Parathyroid adenoma (tissue), 2 donors: ENCODE measurements at regions not wholly inside any gene's neighbourhood (a gene's known extent, or its start where the extent isn't known, plus 50 kb on each side); places are given as distances from the start of the nearest gene placed in this dataset.

Source experiments
- H2AFZ ChIP-seq: fragments of 300-600 bp; sonication (generic); one replicate; pipeline ENCODE4 v1.7.0; 2017; ENCODE audit warnings: antibody characterized with exemption, mild to moderate bottlenecking
- H3K27ac ChIP-seq: fragments of 300-600 bp; sonication (generic); one replicate; pipeline ENCODE4 v1.7.0; 2017
- H3K27me3 ChIP-seq: fragments of 300-600 bp; sonication (generic); one replicate; pipeline ENCODE4 v1.7.0; 2017; ENCODE audit warnings: low read length; ENCODE audit not compliant: control insufficient read depth, insufficient read depth
- H3K36me3 ChIP-seq: fragments of 300-600 bp; sonication (generic); one replicate; pipeline ENCODE4 v1.7.0; 2017; ENCODE audit warnings: low read length; ENCODE audit not compliant: control insufficient read depth, insufficient read depth
- H3K4me1 ChIP-seq: fragments of 300-600 bp; sonication (generic); one replicate; pipeline ENCODE4 v1.7.0; 2017; ENCODE audit warnings: control low read depth
- H3K4me2 ChIP-seq: fragments of 300-600 bp; sonication (generic); one replicate; pipeline ENCODE4 v1.7.0; 2017; ENCODE audit warnings: low read length
- H3K4me3 ChIP-seq: fragments of 300-600 bp; sonication (generic); one replicate; pipeline ENCODE4 v1.7.0; 2017; ENCODE audit warnings: low read depth, low read length
- H3K79me2 ChIP-seq: fragments of 300-600 bp; sonication (generic); one replicate; pipeline ENCODE4 v1.7.0; 2017; ENCODE audit warnings: control low read depth
- H3K9ac ChIP-seq: fragments of 300-600 bp; sonication (generic); one replicate; pipeline ENCODE4 v1.7.0; 2017; ENCODE audit warnings: mild to moderate bottlenecking
- H3K9me3 ChIP-seq: fragments of 300-600 bp; sonication (generic); one replicate; pipeline ENCODE4 v1.7.0; 2017; ENCODE audit warnings: low read length; ENCODE audit not compliant: control insufficient read depth
- CTCF ChIP-seq: fragments of 300-600 bp; sonication (generic); IDR thresholded peaks from one replicate; pipeline ENCODE4 v1.7.0; 2017; ENCODE audit warnings: antibody characterized with exemption, mild to moderate bottlenecking
- donor health status: primary hyperparathyroidism.

- Histone ChIP-seq H3K4me3 (no peak overlapping the region), H3K27ac (no peak overlapping the region), H3K4me1 (no peaks in the 10 kb centered on the region), H3K4me2 (no peak overlapping the region), H3K36me3 (no peaks in the 10 kb centered on the region), H3K9me3 (no peaks in the 10 kb centered on the region), H3K27me3 (no peaks in the 10 kb centered on the region), H3K79me2 (no peaks in the 10 kb centered on the region), H3K9ac (no peak overlapping the region), H2AFZ (no peak overlapping the region)
- TF ChIP-seq CTCF, result no peak
Observed at GRCh38 chr18:77985526-77986281, 736.1 kb downstream of the GALR1 start.

DNA sequence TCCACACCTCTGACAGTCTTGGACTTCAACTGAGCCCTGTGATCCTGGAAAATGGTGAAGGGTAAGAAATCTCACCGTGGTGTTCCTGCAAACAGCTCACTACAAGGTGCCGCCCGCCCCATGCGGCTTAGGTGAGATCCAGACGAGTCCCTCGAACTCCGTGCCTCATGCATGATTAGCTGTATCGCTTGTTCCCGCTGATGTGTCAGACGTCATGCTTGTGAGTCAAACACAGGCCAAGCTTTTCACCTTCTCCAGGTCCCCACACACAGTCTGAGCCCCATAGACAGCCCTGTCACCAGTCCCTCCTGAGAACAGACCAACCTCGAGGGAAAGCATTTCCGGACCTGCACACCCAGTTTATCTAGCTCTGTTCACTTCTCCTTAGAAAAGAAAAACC, 740.5 kb downstream of the GALR1 start:
- Histone ChIP-seq H3K4me2 (no peak overlapping the region), H3K27ac (no peak overlapping the region), H3K9ac (no peak overlapping the region), H2AFZ (no peak overlapping the region), H3K36me3 (no peaks in the 10 kb centered on the region), H3K79me2 (no peaks in the 10 kb centered on the region), H3K4me1 (no peaks in the 10 kb centered on the region), H3K4me3 (no peak overlapping the region), H3K27me3 (no peaks in the 10 kb centered on the region), H3K9me3 (no peaks in the 10 kb centered on the region)
- TF ChIP-seq CTCF, result no peak

- Histone ChIP-seq H3K79me2 (no peaks in the 10 kb centered on the region), H3K27me3 (no peaks in the 10 kb centered on the region), H3K9ac (no peak overlapping the region), H3K4me2 (no peak overlapping the region), H3K36me3 (no peaks in the 10 kb centered on the region), H3K9me3 (no peaks in the 10 kb centered on the region), H3K4me1 (no peaks in the 10 kb centered on the region), H2AFZ (no peak overlapping the region), H3K27ac (no peak overlapping the region), H3K4me3 (no peak overlapping the region)
- no peak for TF ChIP-seq CTCF
Observed at GRCh38 chr18:77990901-77991300, 741.3 kb downstream of the GALR1 start.

- Histone ChIP-seq H3K4me1 (no peaks in the 10 kb centered on the region), H3K27me3 (no peaks in the 10 kb centered on the region), H3K9ac (no peak overlapping the region), H3K79me2 (no peaks in the 10 kb centered on the region), H2AFZ (no peak overlapping the region), H3K9me3 (no peaks in the 10 kb centered on the region), H3K4me3 (no peak overlapping the region), H3K4me2 (no peak overlapping the region), H3K27ac (no peak overlapping the region), H3K36me3 (no peaks in the 10 kb centered on the region)
- no peak for TF ChIP-seq CTCF
Observed at GRCh38 chr18:77992057-77992456, 742.4 kb downstream of the GALR1 start.
